K562 (cell line): ENCODE measurements at regions not wholly inside any gene's neighbourhood (a gene's known extent, or its start where the extent isn't known, plus 50 kb on each side); places are given as distances from the start of the nearest gene placed in this dataset.

Experiments
- ATAC-seq: fragments of 200-7000 bp; cut with Tn5 transposase; 3 replicates; pipeline ENCODE4 v1.9.1; 2020; ENCODE audit warnings: moderate library complexity
- BruUV-seq: library from RNA; stranded (reverse); fragments of 400-500 nt; replicated peaks from 2 replicates; lab custom pipeline; 2021; lab: Mats Ljungman, UMichigan
- CTCF ChIA-PET: fragments of 300-600 bp; formaldehyde crosslinking; extraction: SDS; loops from one replicate; lab custom pipeline; 2021; ENCODE audit warnings: low intra/inter-chr PET ratio; lab: Yijun Ruan, JAX
- POLR2A ChIA-PET: fragments of 300-600, 350-650 bp; sonication (Branson Sonifier 250); formaldehyde crosslinking; extraction: SDS; loops from one replicate; lab custom pipeline; 2021; ENCODE audit warnings: antibody characterized with exemption, inconsistent platforms; lab: Yijun Ruan, JAX
- DNase-seq, 4 experiments: peaks; one replicate each; pipeline versions ENCODE4 v3.0.0 to v3.0.0-alpha.2; 2011 to 2018; ENCODE audit warnings: low spot score in 3 of 4, mixed read lengths in 3 of 4; ENCODE audit errors: extremely low read depth in 1 of 4
- FAIRE-seq: peaks from 2 replicates; lab custom pipeline; 2011; peaks lifted over from hg19 to GRCh38; lab: Jason Lieb, UNC
- H2AFZ ChIP-seq: 2 replicates; pipeline ENCODE4 v1.6.0; 2011; ENCODE audit warnings: low read depth, low read length, control low read depth, inconsistent platforms
- H3K27ac ChIP-seq: fragments of 200-600 bp; 3 replicates; pipeline ENCODE4 v1.8.0; 2011; ENCODE audit warnings: low read depth, mild to moderate bottlenecking, control low read depth, inconsistent platforms, low read length, moderate library complexity, mixed read lengths; ENCODE audit errors: extremely low read depth
- H3K27me3 ChIP-seq, 2 experiments: fragments of 300-600 bp in 1 of 2; 2 replicates in 1 of 2; 3 replicates in 1 of 2; pipeline versions ENCODE4 v1.6.0 to v1.8.0; 2011; ENCODE audit warnings: inconsistent platforms in 2 of 2, low read length in 2 of 2, mild to moderate bottlenecking in 1 of 2, mixed read lengths in 1 of 2, moderate library complexity in 1 of 2; ENCODE audit not compliant: control insufficient read depth in 2 of 2, insufficient read depth in 2 of 2
- H3K36me3 ChIP-seq: fragments of 300-600 bp; 3 replicates; pipeline ENCODE4 v1.8.0; 2011; ENCODE audit warnings: mild to moderate bottlenecking, low read length, inconsistent platforms; ENCODE audit not compliant: control insufficient read depth, insufficient read depth
- H3K4me1 ChIP-seq, 2 experiments: fragments of 200-600 bp in 1 of 2; replicated peaks in 1 of 2; 2 replicates in 1 of 2; 3 replicates in 1 of 2; pipeline versions ENCODE4 v1.5.1 to v1.8.0; 2011; ENCODE audit warnings: inconsistent platforms in 2 of 2, low read length in 2 of 2, mild to moderate bottlenecking in 1 of 2, mixed read lengths in 1 of 2, moderate library complexity in 1 of 2; ENCODE audit not compliant: control insufficient read depth in 2 of 2, insufficient read depth in 2 of 2
- H3K4me2 ChIP-seq: 2 replicates; pipeline ENCODE4 v1.6.1; 2011; ENCODE audit warnings: low read length, control low read depth, inconsistent platforms, mixed read lengths; ENCODE audit not compliant: insufficient read depth
- H3K4me3 ChIP-seq: fragments of 200-600 bp; sonication (generic), shearing (Covaris generic); 2 replicates; pipeline ENCODE4 v1.5.1; 2016; ENCODE audit warnings: control low read depth, inconsistent platforms
- H3K79me2 ChIP-seq: fragments of 200-600 bp; 3 replicates; pipeline ENCODE4 v1.8.0; 2011; ENCODE audit warnings: low read length, inconsistent platforms; ENCODE audit not compliant: control insufficient read depth, insufficient read depth
- H3K9ac ChIP-seq, 2 experiments: 2 replicates each; pipeline versions ENCODE4 v1.6.0 to v1.6.1; 2011; ENCODE audit warnings: low read depth in 2 of 2, low read length in 2 of 2, control low read depth in 1 of 2, inconsistent platforms in 1 of 2, mild to moderate bottlenecking in 1 of 2, mixed read lengths in 1 of 2; ENCODE audit not compliant: insufficient read depth in 1 of 2
- H3K9me1 ChIP-seq: one replicate; pipeline ENCODE4 v1.6.0; 2011; ENCODE audit warnings: inconsistent platforms, mild to moderate bottlenecking, low read length, moderate library complexity; ENCODE audit not compliant: control insufficient read depth, insufficient read depth
- H3K9me3 ChIP-seq: replicated peaks from 2 replicates; pipeline ENCODE4 v1.5.1; 2011; ENCODE audit warnings: low read depth, low read length, inconsistent platforms; ENCODE audit not compliant: control insufficient read depth, insufficient read depth
- H4K20me1 ChIP-seq: replicated peaks from 2 replicates; pipeline ENCODE4 v1.6.1; 2011; ENCODE audit warnings: low read length, inconsistent platforms, mixed read lengths; ENCODE audit not compliant: control insufficient read depth, insufficient read depth
- CBX1 ChIP-seq: sonication (generic); IDR thresholded peaks from 2 replicates; pipeline ENCODE4 v1.6.1; 2016; ENCODE audit warnings: antibody characterized with exemption, low read depth, mild to moderate bottlenecking
- WGBS: fragments of 100-300 bp; shearing (Covaris generic); methylation state at CpG from one replicate; pipeline ENCODE4 v1.1.6; 2016; ENCODE audit warnings: low coverage, mixed read lengths; ENCODE audit not compliant: insufficient coverage; ENCODE audit errors: missing lambda C conversion rate; 5-methylcytosine and 5-hydroxymethylcytosine counted together
- in situ Hi-C: fragments of 300-500 bp; cut with MboI; formaldehyde crosslinking; loops from 4 replicates; pipeline ENCODE4 v1.15.0; 2018; ENCODE audit warnings: inconsistent platforms, mixed read lengths
- intact Hi-C: fragments of 100-400 bp; cut with micrococcal nuclease; formaldehyde crosslinking; loops from 2 replicates; pipeline ENCODE4 v1.14.2; 2022
- TF ChIP-seq, protein P1 (sequence below): fragments of 450-650 bp; formaldehyde crosslinking; IDR thresholded peaks from 2 replicates; pipeline ENCODE4 v1.4.0; 2020; ENCODE audit warnings: mild to moderate bottlenecking, mixed read lengths

DNA sequence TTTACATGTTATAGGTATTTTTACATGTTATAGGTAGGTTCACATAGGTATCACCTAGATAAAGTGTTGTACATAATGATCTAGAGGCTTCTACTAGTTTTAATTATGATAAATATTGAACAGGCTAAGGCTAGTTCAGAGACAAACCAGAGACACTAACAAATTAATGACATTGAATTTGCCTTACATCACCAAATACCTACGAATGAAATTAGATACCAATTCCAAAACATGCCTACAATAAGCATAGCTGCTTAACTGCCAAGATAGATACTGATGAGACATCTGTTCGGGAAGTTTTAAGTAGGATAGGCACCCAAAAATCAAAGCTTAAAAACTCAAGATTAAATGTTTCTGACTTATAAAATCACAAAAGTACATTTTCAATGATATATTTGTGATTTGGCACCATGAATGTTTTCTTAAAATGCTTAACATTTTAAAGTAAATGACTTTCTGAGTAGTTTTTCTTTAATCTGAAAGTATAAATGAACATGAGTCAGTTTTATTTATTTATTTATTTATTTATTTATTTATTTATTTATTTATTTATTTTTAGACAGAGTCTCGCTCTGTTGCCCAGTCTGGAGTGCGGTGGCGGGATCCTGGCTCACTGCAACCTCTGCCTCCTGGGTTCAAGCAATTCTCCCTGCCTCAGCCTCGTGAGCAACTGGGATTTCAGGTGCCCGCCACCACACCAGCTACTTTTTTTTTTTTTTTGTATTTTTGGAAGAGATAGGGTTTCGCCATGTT, 703.1 kb upstream of the ARRDC3 start:
- no peaks in the 10 kb centered on the region for H3K79me2 ChIP-seq
- no peaks in the 10 kb centered on the region for H3K4me1 ChIP-seq
- H3K9ac ChIP-seq, result no peak overlapping the region
- TF ChIP-seq, protein P1, sequence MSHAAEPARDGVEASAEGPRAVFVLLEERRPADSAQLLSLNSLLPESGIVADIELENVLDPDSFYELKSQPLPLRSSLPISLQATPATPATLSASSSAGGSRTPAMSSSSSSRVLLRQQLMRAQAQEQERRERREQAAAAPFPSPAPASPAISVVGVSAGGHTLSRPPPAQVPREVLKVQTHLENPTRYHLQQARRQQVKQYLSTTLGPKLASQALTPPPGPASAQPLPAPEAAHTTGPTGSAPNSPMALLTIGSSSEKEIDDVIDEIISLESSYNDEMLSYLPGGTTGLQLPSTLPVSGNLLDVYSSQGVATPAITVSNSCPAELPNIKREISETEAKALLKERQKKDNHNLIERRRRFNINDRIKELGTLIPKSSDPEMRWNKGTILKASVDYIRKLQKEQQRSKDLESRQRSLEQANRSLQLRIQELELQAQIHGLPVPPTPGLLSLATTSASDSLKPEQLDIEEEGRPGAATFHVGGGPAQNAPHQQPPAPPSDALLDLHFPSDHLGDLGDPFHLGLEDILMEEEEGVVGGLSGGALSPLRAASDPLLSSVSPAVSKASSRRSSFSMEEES, result no peak
- no peak for TF ChIP-seq CBX1
- DNase-seq, result no peak
- no peak overlapping the region for H3K4me3 ChIP-seq
- H4K20me1 ChIP-seq, result no peaks in the 10 kb centered on the region
- H3K27ac ChIP-seq, result no peak overlapping the region
- ChIA-PET POLR2A (no interaction called here), CTCF (no interaction called here)
- H3K27me3 ChIP-seq, result no peaks in the 10 kb centered on the region
- in situ Hi-C loops (no loop called here), intact Hi-C loops (no loop called here)
- H3K9me3 ChIP-seq, result no peaks in the 10 kb centered on the region
- ATAC-seq, result no peak
- no peak overlapping the region for H2AFZ ChIP-seq
- no peaks in the 10 kb centered on the region for H3K36me3 ChIP-seq
- no TSS peak for BruUV-seq
- no peak for FAIRE-seq
- H3K4me2 ChIP-seq, result no peak overlapping the region
- WGBS, result 2% methylated on average over 7 of the region's 8 CpGs
- no peaks in the 10 kb centered on the region for H3K9me1 ChIP-seq
